GM12878 (cell line): ENCODE measurements at regions not wholly inside any gene's neighbourhood (a gene's known extent, or its start where the extent isn't known, plus 50 kb on each side); places are given as distances from the start of the nearest gene placed in this dataset.

Experiments used
- CHD2 ChIP-seq: IDR thresholded peaks from 2 replicates; pipeline ENCODE4 v1.6.1; 2011; ENCODE audit warnings: low read depth, low read length, improper control_type of control experiment, borderline replicate concordance
- E4F1 ChIP-seq: fragments of 450-650 bp; IDR thresholded peaks from 2 replicates; pipeline ENCODE4 v1.6.1; 2018; ENCODE audit warnings: borderline replicate concordance, mild to moderate bottlenecking; ENCODE audit not compliant: partially characterized antibody
- EZH2 ChIP-seq: IDR thresholded peaks from 2 replicates; pipeline ENCODE4 v1.6.1; 2012; ENCODE audit warnings: low read depth, mild to moderate bottlenecking, control low read depth, inconsistent platforms, low read length, borderline replicate concordance; ENCODE audit not compliant: control insufficient read depth
- FOXM1 ChIP-seq: IDR thresholded peaks from 2 replicates; pipeline ENCODE4 v1.6.1; 2012; ENCODE audit warnings: low read depth, mild to moderate bottlenecking, inconsistent platforms, low read length, moderate library complexity
- JUND ChIP-seq: IDR thresholded peaks from 2 replicates; pipeline ENCODE4 v1.6.1; 2012; ENCODE audit warnings: low read depth, mild to moderate bottlenecking, low read length, improper control_type of control experiment, moderate library complexity
- MEF2B ChIP-seq: fragments of 450-650 bp; IDR thresholded peaks from 2 replicates; pipeline ENCODE4 v1.6.1; 2018; ENCODE audit warnings: mild to moderate bottlenecking, moderate library complexity; ENCODE audit not compliant: partially characterized antibody, poor library complexity, severe bottlenecking
- MXI1 ChIP-seq: fragments of 150-350 bp; IDR thresholded peaks from 2 replicates; pipeline ENCODE4 v1.6.1; 2011; ENCODE audit warnings: low read depth, mild to moderate bottlenecking, inconsistent platforms, low read length, improper control_type of control experiment
- SIX5 ChIP-seq: IDR thresholded peaks from 2 replicates; pipeline ENCODE4 v1.6.1; 2011; ENCODE audit warnings: mild to moderate bottlenecking, low read depth, low read length, moderate library complexity; ENCODE audit not compliant: severe bottlenecking
- SUZ12 ChIP-seq: fragments of 200-600 bp; sonication (generic); IDR thresholded peaks from one replicate; pipeline ENCODE4 v1.6.1; 2018; ENCODE audit warnings: antibody characterized with exemption, mild to moderate bottlenecking; ENCODE audit not compliant: unreplicated experiment
- TCF7 ChIP-seq: IDR thresholded peaks from 2 replicates; pipeline ENCODE4 v1.6.1; 2014; ENCODE audit warnings: antibody characterized with exemption, borderline replicate concordance
- TF ChIP-seq, protein P1 (sequence below): fragments of 450-650 bp; IDR thresholded peaks from 2 replicates; pipeline ENCODE4 v1.6.1; 2018; ENCODE audit warnings: mild to moderate bottlenecking, low read depth, moderate library complexity; ENCODE audit not compliant: partially characterized antibody

DNA sequence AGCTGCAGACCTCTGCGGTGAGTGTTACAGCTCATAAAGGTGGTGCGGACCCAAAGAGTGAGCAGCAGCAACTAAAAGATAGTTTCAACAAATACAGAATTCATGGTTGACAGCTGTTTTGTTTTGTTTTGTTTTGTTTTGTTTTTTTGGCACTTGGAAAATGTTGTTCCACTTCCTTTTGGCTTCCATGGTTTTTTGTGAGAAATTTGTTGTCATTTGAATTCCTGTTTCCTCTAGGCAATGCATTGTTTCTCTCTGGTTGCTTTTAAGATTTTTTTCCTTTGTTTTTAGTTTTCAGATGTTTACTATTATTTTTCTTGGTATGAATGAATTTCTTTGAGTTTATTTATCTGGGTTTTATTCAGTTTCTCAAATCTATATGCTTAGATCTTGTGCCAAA is 229.4 kb downstream of the MID1IP1 start (continued):
- TF ChIP-seq, protein P1, sequence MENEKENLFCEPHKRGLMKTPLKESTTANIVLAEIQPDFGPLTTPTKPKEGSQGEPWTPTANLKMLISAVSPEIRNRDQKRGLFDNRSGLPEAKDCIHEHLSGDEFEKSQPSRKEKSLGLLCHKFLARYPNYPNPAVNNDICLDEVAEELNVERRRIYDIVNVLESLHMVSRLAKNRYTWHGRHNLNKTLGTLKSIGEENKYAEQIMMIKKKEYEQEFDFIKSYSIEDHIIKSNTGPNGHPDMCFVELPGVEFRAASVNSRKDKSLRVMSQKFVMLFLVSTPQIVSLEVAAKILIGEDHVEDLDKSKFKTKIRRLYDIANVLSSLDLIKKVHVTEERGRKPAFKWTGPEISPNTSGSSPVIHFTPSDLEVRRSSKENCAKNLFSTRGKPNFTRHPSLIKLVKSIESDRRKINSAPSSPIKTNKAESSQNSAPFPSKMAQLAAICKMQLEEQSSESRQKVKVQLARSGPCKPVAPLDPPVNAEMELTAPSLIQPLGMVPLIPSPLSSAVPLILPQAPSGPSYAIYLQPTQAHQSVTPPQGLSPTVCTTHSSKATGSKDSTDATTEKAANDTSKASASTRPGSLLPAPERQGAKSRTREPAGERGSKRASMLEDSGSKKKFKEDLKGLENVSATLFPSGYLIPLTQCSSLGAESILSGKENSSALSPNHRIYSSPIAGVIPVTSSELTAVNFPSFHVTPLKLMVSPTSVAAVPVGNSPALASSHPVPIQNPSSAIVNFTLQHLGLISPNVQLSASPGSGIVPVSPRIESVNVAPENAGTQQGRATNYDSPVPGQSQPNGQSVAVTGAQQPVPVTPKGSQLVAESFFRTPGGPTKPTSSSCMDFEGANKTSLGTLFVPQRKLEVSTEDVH = no peak
- TF ChIP-seq JUND (no peak), SUZ12 (no peak), E4F1 (no peak), SIX5 (no peak), MEF2B (no peak), CHD2 (no peak), FOXM1 (no peak), TCF7 (no peak), EZH2 (no peak), MXI1 (no peak)
